ENCODE measurements at regions not wholly inside any gene's neighbourhood (a gene's known extent, or its start where the extent isn't known, plus 50 kb on each side); places are given as distances from the start of the nearest gene placed in this dataset.
A peak's percentile ranks its signal among the peaks of the same experiment; 100 is the strongest.

DNA sequence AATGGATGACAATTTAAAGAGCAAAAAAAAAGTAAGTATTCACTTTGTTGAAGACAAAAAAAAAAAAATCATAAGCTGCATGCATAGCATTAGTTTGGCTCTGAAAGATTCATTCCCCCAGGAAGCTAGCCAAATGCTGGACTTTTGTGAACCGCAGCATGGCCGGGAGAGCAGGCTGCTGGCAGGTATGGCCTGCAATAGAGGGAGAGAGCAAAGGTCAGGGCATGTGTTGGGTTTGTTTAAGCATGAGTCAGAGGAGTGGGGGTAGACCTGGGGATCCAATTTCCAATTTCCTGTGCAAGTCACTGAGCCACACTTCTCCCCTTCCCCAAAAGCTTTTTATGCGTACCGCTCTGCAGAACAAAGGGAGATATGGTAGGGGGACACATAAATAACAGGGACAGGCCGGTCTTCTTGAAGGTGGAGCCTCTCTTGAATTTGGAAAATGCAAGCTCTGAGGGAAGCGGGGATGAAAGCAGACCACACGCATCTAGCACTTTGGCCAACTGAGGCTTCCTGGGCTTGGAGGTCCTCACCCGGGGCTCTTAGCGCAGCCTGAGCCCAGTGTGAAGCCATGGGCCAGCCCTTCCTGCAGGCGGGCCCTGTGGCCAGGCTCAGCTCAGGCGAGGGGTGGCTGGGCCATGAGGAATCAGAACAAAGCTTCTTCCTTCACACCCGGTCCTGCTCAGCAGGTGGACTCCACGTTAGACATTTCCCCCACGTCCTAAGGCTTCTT is 171.1 kb downstream of the TOMM20 start (continued):
- TF ChIP-seq ZNF316 (IDR thresholded peaks at IDR 0.05) (peak; percentile 30; the same call in 1 of the 2 replicates), ARNT (IDR thresholded peaks at IDR 0.05) (peak in 1 of 2 experiments; percentile 9; a peak in 1 of 4 replicates), TBL1XR1 (IDR thresholded peaks at IDR 0.05; ENCODE audit: low read length in 2 of 2) (peak in 1 of 2 experiments; percentile 91; a peak in 2 of 4 replicates), ZNF384 (IDR thresholded peaks at IDR 0.05; ENCODE audit: low read depth, low read length) (peak; percentile 77), SMAD3 (CRISPR knock-in tag; conservative IDR thresholded peaks at IDR 0.05) (no peak), CBX5 (IDR thresholded peaks at IDR 0.05; ENCODE audit: borderline replicate concordance, low read depth) (peak; percentile 63; the same call in 1 of the 2 replicates), CBFA2T2 (conservative IDR thresholded peaks at IDR 0.05) (peak; percentile 62), LEF1 (IDR thresholded peaks at IDR 0.05) (peak; percentile 88), ZNF668 (CRISPR knock-in tag; IDR thresholded peaks at IDR 0.05) (0 out of 2 replicates have a peak, but pooled peaks have one; percentile 20), PHF21A (IDR thresholded peaks at IDR 0.05; ENCODE audit: borderline replicate concordance, low read depth) (peak; percentile 59; the same call in 1 of the 2 replicates), YY1 (IDR thresholded peaks at IDR 0.05; ENCODE audit: borderline replicate concordance in 1 of 3, control insufficient read depth in 1 of 3, extremely low read depth in 1 of 3, insufficient read depth in 3 of 3, insufficient read length in 1 of 3, insufficient replicate concordance in 2 of 3, low read depth in 1 of 3, low read length in 2 of 3) (peak in 2 of 3 experiments; percentile 38 to 64), ZEB2 (IDR thresholded peaks at IDR 0.05) (peak; percentile 71)
- TF ChIP-seq, protein P1, sequence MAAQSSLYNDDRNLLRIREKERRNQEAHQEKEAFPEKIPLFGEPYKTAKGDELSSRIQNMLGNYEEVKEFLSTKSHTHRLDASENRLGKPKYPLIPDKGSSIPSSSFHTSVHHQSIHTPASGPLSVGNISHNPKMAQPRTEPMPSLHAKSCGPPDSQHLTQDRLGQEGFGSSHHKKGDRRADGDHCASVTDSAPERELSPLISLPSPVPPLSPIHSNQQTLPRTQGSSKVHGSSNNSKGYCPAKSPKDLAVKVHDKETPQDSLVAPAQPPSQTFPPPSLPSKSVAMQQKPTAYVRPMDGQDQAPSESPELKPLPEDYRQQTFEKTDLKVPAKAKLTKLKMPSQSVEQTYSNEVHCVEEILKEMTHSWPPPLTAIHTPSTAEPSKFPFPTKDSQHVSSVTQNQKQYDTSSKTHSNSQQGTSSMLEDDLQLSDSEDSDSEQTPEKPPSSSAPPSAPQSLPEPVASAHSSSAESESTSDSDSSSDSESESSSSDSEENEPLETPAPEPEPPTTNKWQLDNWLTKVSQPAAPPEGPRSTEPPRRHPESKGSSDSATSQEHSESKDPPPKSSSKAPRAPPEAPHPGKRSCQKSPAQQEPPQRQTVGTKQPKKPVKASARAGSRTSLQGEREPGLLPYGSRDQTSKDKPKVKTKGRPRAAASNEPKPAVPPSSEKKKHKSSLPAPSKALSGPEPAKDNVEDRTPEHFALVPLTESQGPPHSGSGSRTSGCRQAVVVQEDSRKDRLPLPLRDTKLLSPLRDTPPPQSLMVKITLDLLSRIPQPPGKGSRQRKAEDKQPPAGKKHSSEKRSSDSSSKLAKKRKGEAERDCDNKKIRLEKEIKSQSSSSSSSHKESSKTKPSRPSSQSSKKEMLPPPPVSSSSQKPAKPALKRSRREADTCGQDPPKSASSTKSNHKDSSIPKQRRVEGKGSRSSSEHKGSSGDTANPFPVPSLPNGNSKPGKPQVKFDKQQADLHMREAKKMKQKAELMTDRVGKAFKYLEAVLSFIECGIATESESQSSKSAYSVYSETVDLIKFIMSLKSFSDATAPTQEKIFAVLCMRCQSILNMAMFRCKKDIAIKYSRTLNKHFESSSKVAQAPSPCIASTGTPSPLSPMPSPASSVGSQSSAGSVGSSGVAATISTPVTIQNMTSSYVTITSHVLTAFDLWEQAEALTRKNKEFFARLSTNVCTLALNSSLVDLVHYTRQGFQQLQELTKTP (IDR thresholded peaks at IDR 0.05; ENCODE audit: low read depth in 1 of 2, partially characterized antibody in 2 of 2): peak in 1 of 2 experiments; percentile 47
- TF ChIP-seq, protein P2, sequence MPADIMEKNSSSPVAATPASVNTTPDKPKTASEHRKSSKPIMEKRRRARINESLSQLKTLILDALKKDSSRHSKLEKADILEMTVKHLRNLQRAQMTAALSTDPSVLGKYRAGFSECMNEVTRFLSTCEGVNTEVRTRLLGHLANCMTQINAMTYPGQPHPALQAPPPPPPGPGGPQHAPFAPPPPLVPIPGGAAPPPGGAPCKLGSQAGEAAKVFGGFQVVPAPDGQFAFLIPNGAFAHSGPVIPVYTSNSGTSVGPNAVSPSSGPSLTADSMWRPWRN (IDR thresholded peaks at IDR 0.05; ENCODE audit: low read depth): peak; percentile 72
- TF ChIP-seq, protein P3, sequence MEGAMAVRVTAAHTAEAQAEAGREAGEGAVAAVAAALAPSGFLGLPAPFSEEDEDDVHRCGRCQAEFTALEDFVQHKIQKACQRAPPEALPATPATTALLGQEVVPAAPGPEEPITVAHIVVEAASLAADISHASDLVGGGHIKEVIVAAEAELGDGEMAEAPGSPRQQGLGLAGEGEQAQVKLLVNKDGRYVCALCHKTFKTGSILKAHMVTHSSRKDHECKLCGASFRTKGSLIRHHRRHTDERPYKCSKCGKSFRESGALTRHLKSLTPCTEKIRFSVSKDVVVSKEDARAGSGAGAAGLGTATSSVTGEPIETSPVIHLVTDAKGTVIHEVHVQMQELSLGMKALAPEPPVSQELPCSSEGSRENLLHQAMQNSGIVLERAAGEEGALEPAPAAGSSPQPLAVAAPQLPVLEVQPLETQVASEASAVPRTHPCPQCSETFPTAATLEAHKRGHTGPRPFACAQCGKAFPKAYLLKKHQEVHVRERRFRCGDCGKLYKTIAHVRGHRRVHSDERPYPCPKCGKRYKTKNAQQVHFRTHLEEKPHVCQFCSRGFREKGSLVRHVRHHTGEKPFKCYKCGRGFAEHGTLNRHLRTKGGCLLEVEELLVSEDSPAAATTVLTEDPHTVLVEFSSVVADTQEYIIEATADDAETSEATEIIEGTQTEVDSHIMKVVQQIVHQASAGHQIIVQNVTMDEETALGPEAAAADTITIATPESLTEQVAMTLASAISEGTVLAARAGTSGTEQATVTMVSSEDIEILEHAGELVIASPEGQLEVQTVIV (CRISPR knock-in tag; IDR thresholded peaks at IDR 0.05; ENCODE audit: borderline replicate concordance): no peak
- TF ChIP-seq, protein P4, sequence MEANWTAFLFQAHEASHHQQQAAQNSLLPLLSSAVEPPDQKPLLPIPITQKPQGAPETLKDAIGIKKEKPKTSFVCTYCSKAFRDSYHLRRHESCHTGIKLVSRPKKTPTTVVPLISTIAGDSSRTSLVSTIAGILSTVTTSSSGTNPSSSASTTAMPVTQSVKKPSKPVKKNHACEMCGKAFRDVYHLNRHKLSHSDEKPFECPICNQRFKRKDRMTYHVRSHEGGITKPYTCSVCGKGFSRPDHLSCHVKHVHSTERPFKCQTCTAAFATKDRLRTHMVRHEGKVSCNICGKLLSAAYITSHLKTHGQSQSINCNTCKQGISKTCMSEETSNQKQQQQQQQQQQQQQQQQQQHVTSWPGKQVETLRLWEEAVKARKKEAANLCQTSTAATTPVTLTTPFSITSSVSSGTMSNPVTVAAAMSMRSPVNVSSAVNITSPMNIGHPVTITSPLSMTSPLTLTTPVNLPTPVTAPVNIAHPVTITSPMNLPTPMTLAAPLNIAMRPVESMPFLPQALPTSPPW (CRISPR knock-in tag; IDR thresholded peaks at IDR 0.05): peak; percentile 64; the same call in 1 of the 2 replicates
- TF ChIP-seq, protein P5, sequence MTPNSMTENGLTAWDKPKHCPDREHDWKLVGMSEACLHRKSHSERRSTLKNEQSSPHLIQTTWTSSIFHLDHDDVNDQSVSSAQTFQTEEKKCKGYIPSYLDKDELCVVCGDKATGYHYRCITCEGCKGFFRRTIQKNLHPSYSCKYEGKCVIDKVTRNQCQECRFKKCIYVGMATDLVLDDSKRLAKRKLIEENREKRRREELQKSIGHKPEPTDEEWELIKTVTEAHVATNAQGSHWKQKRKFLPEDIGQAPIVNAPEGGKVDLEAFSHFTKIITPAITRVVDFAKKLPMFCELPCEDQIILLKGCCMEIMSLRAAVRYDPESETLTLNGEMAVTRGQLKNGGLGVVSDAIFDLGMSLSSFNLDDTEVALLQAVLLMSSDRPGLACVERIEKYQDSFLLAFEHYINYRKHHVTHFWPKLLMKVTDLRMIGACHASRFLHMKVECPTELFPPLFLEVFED (CRISPR knock-in tag; conservative IDR thresholded peaks at IDR 0.05): no peak

Measured in K562 (cell line).